ENCODE measurements at regions not wholly inside any gene's neighbourhood (a gene's known extent, or its start where the extent isn't known, plus 50 kb on each side); places are given as distances from the start of the nearest gene placed in this dataset.

DNA sequence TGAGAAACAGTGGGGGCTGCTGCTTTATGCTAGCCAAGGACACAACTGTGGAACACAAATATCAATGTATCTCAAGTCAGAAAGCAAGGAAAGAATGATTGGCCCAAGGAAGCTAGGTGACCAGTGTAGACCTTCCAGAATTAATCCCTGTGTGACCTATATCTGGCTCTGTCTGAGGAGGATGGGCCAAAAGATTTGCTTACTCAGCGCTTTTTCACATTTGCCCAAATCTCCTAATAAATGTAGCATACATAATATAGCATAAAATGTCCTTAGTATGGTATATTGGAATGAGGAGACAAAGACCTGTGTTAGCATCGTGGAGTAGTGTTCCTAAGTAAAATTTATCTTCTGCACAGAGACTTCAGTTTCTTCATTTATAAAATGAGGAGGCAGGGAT, 66.7 kb upstream of the NT5C1B start:
- no peak overlapping the region for H3K4me3 ChIP-seq (ENCODE audit: low read length)
- H3K9me3 ChIP-seq (ENCODE audit: control insufficient read depth, low read length): no peaks in the 10 kb centered on the region

DNA sequence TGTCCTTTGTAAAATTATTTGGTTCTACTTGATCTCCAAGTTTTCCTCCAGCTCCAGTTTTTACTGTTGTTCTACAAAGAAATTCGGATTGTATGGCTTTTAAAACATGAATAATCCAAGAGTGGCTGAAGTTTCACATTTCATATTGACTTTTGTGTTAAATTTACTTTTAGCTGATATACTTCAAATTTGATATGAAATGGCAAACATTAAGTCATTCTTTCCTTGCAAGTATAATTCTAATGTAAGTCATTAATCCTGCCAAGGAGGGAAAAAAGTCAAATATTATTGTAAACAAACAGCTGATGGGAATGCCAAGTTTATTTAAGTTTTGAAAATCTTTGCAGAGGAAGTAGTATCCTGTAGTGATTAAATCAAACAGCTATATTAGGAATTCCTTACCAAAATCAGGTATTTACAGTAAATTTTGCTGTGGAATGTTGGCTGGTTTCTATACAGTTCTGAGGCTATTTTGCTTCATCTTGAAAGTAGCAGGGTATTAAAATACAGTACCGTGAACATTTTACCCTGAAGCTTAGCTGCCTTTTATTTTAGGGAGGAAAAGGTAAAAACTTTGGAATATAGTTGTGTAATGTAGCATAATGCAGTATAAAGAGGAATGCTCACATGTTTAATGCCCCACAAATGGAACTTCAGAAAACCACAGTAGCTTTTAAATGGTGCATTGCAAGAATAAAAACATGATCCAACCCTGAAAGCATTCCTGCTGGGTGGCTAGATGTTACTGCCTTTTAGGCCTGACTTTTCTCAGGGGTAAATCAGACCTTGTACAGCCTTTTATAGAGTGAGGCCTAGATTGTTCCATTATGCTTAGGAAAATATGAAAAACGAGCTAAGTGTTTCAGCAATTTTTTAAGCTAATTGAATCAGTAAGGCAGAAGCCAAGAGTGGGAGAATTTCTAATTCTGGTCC, 62.7 kb upstream of the NT5C1B start:
- Histone ChIP-seq H3K4me3 (ENCODE audit: low read length) (no peak overlapping the region), H3K27me3 (replicated peaks; ENCODE audit: control insufficient read depth, insufficient read depth, low read length) (no peaks in the 10 kb centered on the region), H3K4me1 (ENCODE audit: control insufficient read depth, insufficient read depth, low read length) (peaks cover 28% of the 10 kb centered on the region), H3K36me3 (ENCODE audit: control insufficient read depth, insufficient read depth, low read length, severe bottlenecking) (no peaks in the 10 kb centered on the region), H3K9me3 (ENCODE audit: control insufficient read depth, low read length) (no peaks in the 10 kb centered on the region), H3K9ac (ENCODE audit: low read length) (peak overlapping the region; percentile 61)
- DNase-seq (ENCODE audit: low read depth): peak; percentile 63

More for the DNA sequence above, 66.7 kb upstream of the NT5C1B start:
- Histone ChIP-seq H3K36me3 (ENCODE audit: control insufficient read depth, insufficient read depth, low read length, severe bottlenecking) (no peaks in the 10 kb centered on the region), H3K4me1 (ENCODE audit: control insufficient read depth, insufficient read depth, low read length) (peaks cover 13% of the 10 kb centered on the region), H3K9ac (ENCODE audit: low read length) (no peak overlapping the region), H3K27me3 (replicated peaks; ENCODE audit: control insufficient read depth, insufficient read depth, low read length) (no peaks in the 10 kb centered on the region)
- no peak for DNase-seq (ENCODE audit: low read depth)

DNA sequence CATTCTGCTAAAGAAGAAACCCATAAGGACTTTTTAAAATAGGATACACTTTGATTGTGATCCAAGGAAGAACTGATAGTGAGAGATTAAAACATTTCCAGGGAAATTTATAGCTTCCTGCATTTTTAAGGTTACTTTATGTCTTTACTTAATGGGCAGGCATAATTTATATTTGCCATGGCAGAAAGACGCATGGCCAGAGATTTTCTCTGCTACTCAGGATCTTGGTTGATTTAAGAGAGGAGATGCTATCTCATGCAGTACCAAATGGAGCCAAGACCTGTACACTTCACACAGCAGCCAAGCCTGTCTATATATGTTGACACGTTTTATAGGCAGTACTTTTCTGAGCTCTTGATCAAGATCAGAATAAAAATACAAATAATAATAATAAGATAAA, 60.9 kb upstream of the NT5C1B start:
- DNase-seq (ENCODE audit: low read depth): no peak
- Histone ChIP-seq H3K4me1 (ENCODE audit: control insufficient read depth, insufficient read depth, low read length) (peaks cover 28% of the 10 kb centered on the region), H3K36me3 (ENCODE audit: control insufficient read depth, insufficient read depth, low read length, severe bottlenecking) (peaks cover 3% of the 10 kb centered on the region), H3K27me3 (replicated peaks; ENCODE audit: control insufficient read depth, insufficient read depth, low read length) (no peaks in the 10 kb centered on the region), H3K9ac (ENCODE audit: low read length) (no peak overlapping the region), H3K9me3 (ENCODE audit: control insufficient read depth, low read length) (no peaks in the 10 kb centered on the region), H3K4me3 (ENCODE audit: low read length) (no peak overlapping the region)

DNA sequence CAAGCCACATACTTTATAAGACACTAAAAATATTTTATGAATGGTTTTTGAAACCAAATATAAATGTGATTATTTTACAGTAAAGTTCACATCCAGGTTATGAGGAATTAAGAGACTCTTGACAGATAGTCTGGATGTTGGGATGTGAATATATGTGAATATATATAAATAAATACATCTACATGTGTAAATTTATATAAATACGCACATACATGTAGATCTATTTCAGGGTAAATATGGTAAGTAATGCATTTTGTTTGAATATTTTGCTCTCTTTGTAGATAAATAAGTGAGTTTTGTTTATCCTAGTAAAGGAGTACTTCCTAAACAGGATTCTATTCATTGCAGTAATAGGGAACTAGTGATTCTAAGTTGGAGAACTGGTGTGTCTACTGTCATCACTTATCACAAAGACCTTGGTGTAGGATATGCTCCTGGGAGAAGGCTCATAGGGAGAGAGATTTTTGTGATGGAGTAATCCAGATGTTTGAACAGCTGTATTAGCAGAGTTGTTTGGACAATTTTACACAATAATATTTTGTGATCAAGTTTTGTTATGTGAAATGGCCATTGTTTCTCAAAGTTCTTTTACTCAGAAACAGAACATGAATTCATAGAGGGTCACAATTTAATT, 60.2 kb upstream of the NT5C1B start:
- Histone ChIP-seq H3K27me3 (replicated peaks; ENCODE audit: control insufficient read depth, insufficient read depth, low read length) (no peaks in the 10 kb centered on the region), H3K36me3 (ENCODE audit: control insufficient read depth, insufficient read depth, low read length, severe bottlenecking) (peaks cover 3% of the 10 kb centered on the region), H3K9me3 (ENCODE audit: control insufficient read depth, low read length) (no peaks in the 10 kb centered on the region), H3K4me1 (ENCODE audit: control insufficient read depth, insufficient read depth, low read length) (peaks cover 28% of the 10 kb centered on the region), H3K9ac (ENCODE audit: low read length) (no peak overlapping the region), H3K4me3 (ENCODE audit: low read length) (no peak overlapping the region)
- DNase-seq (ENCODE audit: low read depth): no peak

DNA sequence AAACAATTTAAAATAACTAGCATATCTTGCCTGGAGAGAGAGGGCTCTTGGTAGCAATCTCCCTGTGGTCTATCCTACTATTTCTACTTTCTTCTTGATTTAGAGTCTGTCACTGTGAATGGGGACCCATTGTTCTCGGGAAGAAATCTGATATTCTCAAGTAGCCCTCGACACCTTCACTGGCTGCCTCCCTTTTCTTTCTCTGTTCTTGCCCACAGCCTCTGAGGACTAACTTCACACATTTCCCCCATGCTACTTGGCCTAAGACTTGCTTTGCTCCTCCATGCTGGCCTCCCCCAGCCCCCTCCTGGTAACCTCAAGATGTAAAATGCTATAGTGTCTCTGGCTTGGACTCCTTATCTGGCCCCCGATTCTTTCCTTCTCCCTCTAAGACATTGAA, 58.8 kb upstream of the NT5C1B start:
- Histone ChIP-seq H3K9ac (ENCODE audit: low read length) (no peak overlapping the region), H3K4me1 (ENCODE audit: control insufficient read depth, insufficient read depth, low read length) (peaks cover 28% of the 10 kb centered on the region), H3K4me3 (ENCODE audit: low read length) (no peak overlapping the region), H3K9me3 (ENCODE audit: control insufficient read depth, low read length) (no peaks in the 10 kb centered on the region), H3K36me3 (ENCODE audit: control insufficient read depth, insufficient read depth, low read length, severe bottlenecking) (peaks cover 3% of the 10 kb centered on the region), H3K27me3 (replicated peaks; ENCODE audit: control insufficient read depth, insufficient read depth, low read length) (no peaks in the 10 kb centered on the region)
- no peak for DNase-seq (ENCODE audit: low read depth)

DNA sequence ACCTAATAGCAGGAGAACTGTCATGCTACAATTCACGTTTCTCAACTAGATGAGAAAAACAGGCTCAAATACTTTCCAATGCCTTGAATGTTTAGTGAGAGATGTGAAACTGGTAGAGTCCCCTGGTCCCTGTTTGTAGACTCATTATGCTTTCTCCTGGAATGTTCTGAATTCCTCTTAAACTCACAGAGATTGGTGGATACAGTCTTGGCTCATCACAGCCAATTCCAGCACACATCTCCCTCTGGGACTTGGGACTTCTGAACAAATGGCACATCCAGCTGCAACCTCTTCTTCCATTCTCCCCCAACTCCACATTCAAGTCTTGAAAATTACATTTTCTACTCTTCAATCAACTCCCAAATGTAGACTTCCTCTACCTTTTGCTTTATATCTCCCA, 58.4 kb upstream of the NT5C1B start:
- Histone ChIP-seq H3K36me3 (ENCODE audit: control insufficient read depth, insufficient read depth, low read length, severe bottlenecking) (peaks cover 3% of the 10 kb centered on the region), H3K9ac (ENCODE audit: low read length) (no peak overlapping the region), H3K9me3 (ENCODE audit: control insufficient read depth, low read length) (no peaks in the 10 kb centered on the region), H3K4me1 (ENCODE audit: control insufficient read depth, insufficient read depth, low read length) (peaks cover 29% of the 10 kb centered on the region), H3K4me3 (ENCODE audit: low read length) (no peak overlapping the region), H3K27me3 (replicated peaks; ENCODE audit: control insufficient read depth, insufficient read depth, low read length) (no peaks in the 10 kb centered on the region)
- no peak for DNase-seq (ENCODE audit: low read depth)

DNA sequence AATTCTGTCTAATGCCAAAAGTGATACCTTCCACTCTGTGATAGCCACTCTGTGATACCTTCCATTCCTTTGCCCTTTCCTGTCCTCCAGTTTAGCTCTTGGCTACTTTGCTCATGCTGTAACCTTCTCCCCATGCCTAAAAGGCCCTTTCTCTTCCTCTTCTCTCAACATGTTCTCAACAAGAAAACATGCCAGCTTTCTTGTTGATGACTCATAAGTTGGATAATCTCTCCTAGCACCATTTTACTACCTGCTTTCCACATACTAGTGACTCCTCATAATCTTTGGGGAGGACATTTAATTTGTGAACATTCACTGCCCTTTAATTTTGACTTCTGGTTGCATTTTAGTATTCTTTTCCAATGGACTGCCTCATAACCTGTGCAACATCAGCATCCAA, 55.9 kb upstream of the NT5C1B start:
- no peaks in the 10 kb centered on the region for H3K9me3 ChIP-seq (ENCODE audit: control insufficient read depth, low read length)
- peaks cover 20% of the 10 kb centered on the region for H3K4me1 ChIP-seq (ENCODE audit: control insufficient read depth, insufficient read depth, low read length)
- H3K27me3 ChIP-seq (replicated peaks; ENCODE audit: control insufficient read depth, insufficient read depth, low read length): no peaks in the 10 kb centered on the region
- peaks cover 3% of the 10 kb centered on the region for H3K36me3 ChIP-seq (ENCODE audit: control insufficient read depth, insufficient read depth, low read length, severe bottlenecking)
- H3K9ac ChIP-seq (ENCODE audit: low read length): no peak overlapping the region
- no peak overlapping the region for H3K4me3 ChIP-seq (ENCODE audit: low read length)
- no peak for DNase-seq (ENCODE audit: low read depth)

DNA sequence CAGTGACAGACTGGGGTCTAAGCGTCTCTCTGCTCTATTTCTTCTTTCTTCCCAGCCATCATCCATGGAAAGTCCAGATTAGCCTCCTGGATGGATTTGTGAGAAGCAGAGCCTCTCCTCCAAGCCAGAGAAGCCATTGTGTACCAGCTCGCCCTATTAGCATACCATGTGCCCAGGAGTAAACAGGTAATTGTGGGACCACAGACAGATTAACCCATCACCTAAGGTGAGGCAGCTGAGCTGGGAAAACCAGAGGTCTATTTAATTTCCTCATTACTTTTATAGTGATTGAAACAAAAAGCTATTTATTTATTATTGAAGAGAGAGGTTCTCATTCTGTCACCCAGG, 54.7 kb upstream of the NT5C1B start:
- no peak for DNase-seq (ENCODE audit: low read depth)
- H3K9me3 ChIP-seq (ENCODE audit: control insufficient read depth, low read length): no peaks in the 10 kb centered on the region
- no peak overlapping the region for H3K4me3 ChIP-seq (ENCODE audit: low read length)
- no peaks in the 10 kb centered on the region for H3K27me3 ChIP-seq (replicated peaks; ENCODE audit: control insufficient read depth, insufficient read depth, low read length)
- H3K4me1 ChIP-seq (ENCODE audit: control insufficient read depth, insufficient read depth, low read length): peaks cover 20% of the 10 kb centered on the region
- H3K36me3 ChIP-seq (ENCODE audit: control insufficient read depth, insufficient read depth, low read length, severe bottlenecking): peaks cover 3% of the 10 kb centered on the region
- no peak overlapping the region for H3K9ac ChIP-seq (ENCODE audit: low read length)

DNA sequence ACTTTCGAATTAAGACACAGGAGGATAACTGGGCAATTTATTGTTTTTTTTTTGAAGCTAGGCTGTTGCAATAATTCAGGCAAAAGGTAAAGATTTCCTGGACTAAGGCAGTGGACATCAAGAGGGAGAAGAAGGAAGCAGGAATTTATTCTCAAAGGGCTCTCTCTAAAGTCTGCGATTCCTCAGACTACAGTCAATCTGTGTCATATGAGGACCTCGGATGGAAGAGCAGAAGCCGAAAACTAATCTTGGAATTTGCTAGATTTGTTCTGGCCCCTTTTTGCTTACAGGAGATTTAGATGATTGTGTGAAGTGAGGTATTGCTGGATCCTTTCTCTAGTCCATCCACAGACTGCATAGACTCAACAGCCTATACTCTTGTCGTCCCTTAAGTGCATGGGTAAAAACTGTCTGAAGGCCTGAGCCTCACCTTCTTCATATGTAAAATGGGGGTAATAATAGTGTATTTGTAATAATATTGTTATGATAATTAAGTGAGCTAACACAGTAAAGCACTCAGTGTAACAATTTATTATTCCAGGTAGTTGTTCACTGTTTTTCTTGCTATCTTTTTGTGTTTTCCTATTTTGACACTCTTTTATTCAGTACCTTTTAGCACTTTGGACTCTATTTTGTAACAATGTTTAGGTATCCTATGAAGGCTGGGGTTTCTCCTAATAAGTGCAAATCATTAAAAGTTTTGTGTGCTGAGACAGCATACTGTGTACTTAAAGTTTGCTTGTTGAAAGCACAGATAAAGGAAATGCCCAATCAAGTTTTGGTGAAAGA, 54.2 kb upstream of the NT5C1B start:
- no peaks in the 10 kb centered on the region for H3K9me3 ChIP-seq (ENCODE audit: control insufficient read depth, low read length)
- H3K4me3 ChIP-seq (ENCODE audit: low read length): no peak overlapping the region
- H3K36me3 ChIP-seq (ENCODE audit: control insufficient read depth, insufficient read depth, low read length, severe bottlenecking): peaks cover 3% of the 10 kb centered on the region
- DNase-seq (ENCODE audit: low read depth): no peak
- no peak overlapping the region for H3K9ac ChIP-seq (ENCODE audit: low read length)
- H3K27me3 ChIP-seq (replicated peaks; ENCODE audit: control insufficient read depth, insufficient read depth, low read length): no peaks in the 10 kb centered on the region
- peaks cover 19% of the 10 kb centered on the region for H3K4me1 ChIP-seq (ENCODE audit: control insufficient read depth, insufficient read depth, low read length)

DNA sequence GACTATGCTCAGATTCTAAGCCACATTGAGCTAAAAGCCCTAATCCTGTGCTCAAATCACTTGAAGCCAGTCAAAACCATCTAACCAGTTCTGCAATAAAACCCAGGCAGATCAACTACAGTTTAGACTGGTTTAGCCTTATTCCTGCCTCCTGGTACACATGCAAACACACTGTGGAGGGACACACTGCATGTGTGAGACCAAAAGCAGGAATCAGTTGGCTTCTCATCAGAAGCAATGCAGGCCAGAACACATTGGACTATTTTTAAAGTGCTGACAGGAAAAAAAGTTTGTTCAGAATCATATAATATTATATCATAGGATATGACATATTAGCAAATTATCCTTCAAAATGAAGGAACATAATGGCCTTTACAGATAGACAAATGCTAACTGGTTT, 52.5 kb upstream of the NT5C1B start:
- peaks cover 4% of the 10 kb centered on the region for H3K9me3 ChIP-seq (ENCODE audit: control insufficient read depth, low read length)
- no peak for DNase-seq (ENCODE audit: low read depth)
- H3K4me1 ChIP-seq (ENCODE audit: control insufficient read depth, insufficient read depth, low read length): peaks cover 4% of the 10 kb centered on the region
- no peak overlapping the region for H3K9ac ChIP-seq (ENCODE audit: low read length)
- H3K27me3 ChIP-seq (replicated peaks; ENCODE audit: control insufficient read depth, insufficient read depth, low read length): no peaks in the 10 kb centered on the region
- no peak overlapping the region for H3K4me3 ChIP-seq (ENCODE audit: low read length)
- peaks cover 3% of the 10 kb centered on the region for H3K36me3 ChIP-seq (ENCODE audit: control insufficient read depth, insufficient read depth, low read length, severe bottlenecking)

DNA sequence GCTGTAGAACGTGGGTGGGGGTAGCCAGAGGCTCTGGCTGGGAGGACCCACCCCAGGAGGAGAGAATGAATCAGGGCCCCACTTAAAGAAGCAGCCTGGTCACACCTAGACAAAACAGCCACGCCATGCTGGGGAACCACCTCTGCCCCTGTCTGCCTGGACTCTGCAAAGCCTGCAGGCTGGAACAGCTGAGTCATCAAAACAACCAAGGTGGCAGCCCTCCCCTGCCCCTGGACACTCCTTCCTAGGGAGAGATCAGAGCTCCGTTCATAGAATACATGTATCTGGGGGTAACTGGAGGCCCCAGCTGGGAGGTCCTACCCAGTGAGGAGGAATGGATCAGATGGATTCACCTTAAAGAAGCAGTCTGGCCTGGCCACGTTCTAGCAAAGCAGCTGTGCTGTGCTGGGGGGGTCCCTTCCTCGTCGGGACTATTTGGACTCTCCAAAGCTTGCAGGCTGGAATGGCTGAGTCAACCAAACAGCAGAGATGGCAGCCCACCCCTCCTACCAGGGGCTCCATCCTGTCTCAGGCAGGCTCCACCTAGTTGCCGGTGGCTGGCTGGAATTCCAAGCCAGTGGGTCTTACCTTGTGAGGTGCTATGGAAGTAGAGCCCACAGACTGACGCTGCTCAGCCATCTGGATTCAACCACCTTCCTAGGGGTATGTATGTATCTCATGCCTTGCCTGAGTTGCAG, 50.5 kb upstream of the NT5C1B start:
- Histone ChIP-seq H3K27me3 (replicated peaks; ENCODE audit: control insufficient read depth, insufficient read depth, low read length) (no peaks in the 10 kb centered on the region), H3K4me3 (ENCODE audit: low read length) (no peak overlapping the region), H3K4me1 (ENCODE audit: control insufficient read depth, insufficient read depth, low read length) (peaks cover 4% of the 10 kb centered on the region), H3K9ac (ENCODE audit: low read length) (no peak overlapping the region), H3K36me3 (ENCODE audit: control insufficient read depth, insufficient read depth, low read length, severe bottlenecking) (no peaks in the 10 kb centered on the region), H3K9me3 (ENCODE audit: control insufficient read depth, low read length) (peaks cover 14% of the 10 kb centered on the region)
- DNase-seq (ENCODE audit: low read depth): no peak

All from adipocyte (in vitro differentiated cells).